GM23338 (cell line): ENCODE measurements at regions not wholly inside any gene's neighbourhood (a gene's known extent, or its start where the extent isn't known, plus 50 kb on each side); places are given as distances from the start of the nearest gene placed in this dataset.

Experiments
- ATAC-seq: fragments of 200-7000 bp; cut with Tn5 transposase; 3 replicates; pipeline ENCODE4 v1.9.1; 2020
- DNase-seq: peaks from one replicate; pipeline ENCODE4 v3.0.0-alpha.2; 2015; ENCODE audit warnings: low spot score
- H2AFZ ChIP-seq: fragments of 200-600 bp; sonication (generic); 2 replicates; pipeline ENCODE4 v1.8.0; 2016; ENCODE audit warnings: antibody characterized with exemption, mild to moderate bottlenecking, moderate library complexity
- H3F3A ChIP-seq: fragments of 200-600 bp; sonication (generic); replicated peaks from 2 replicates; pipeline ENCODE4 v1.8.0; 2017; ENCODE audit warnings: antibody characterized with exemption, mixed run types, low read depth
- H3K27ac ChIP-seq: fragments of 200-600 bp; sonication (generic); 2 replicates; pipeline ENCODE4 v1.6.1; 2016; ENCODE audit warnings: low read depth
- H3K27me3 ChIP-seq: fragments of 200-600 bp; sonication (generic); 2 replicates; pipeline ENCODE4 v1.8.0; 2016; ENCODE audit warnings: mild to moderate bottlenecking, mixed run types, moderate library complexity; ENCODE audit not compliant: insufficient read depth
- H3K36me3 ChIP-seq: fragments of 200-600 bp; sonication (generic); 2 replicates; pipeline ENCODE4 v1.8.0; 2016; ENCODE audit warnings: mild to moderate bottlenecking; ENCODE audit not compliant: insufficient read depth
- H3K4me1 ChIP-seq: fragments of 200-600 bp; sonication (generic); 2 replicates; pipeline ENCODE4 v1.8.0; 2016; ENCODE audit warnings: mild to moderate bottlenecking, moderate library complexity; ENCODE audit not compliant: insufficient read depth
- H3K4me2 ChIP-seq: fragments of 200-600 bp; sonication (generic); 2 replicates; pipeline ENCODE4 v1.7.1; 2017; ENCODE audit warnings: mixed run types
- H3K4me3 ChIP-seq: fragments of 200-600 bp; sonication (generic); 2 replicates; pipeline ENCODE4 v1.6.1; 2016; ENCODE audit warnings: mixed run types
- H3K79me2 ChIP-seq: fragments of 200-600 bp; sonication (generic); replicated peaks from 2 replicates; pipeline ENCODE4 v1.8.0; 2017; ENCODE audit warnings: mild to moderate bottlenecking; ENCODE audit not compliant: insufficient read depth
- H3K9me2 ChIP-seq: fragments of 200-600 bp; sonication (generic); 2 replicates; pipeline ENCODE4 v1.8.0; 2017; ENCODE audit not compliant: insufficient read depth
- H4K20me1 ChIP-seq: fragments of 200-600 bp; sonication (generic); replicated peaks from 2 replicates; pipeline ENCODE4 v1.8.0; 2017; ENCODE audit warnings: mild to moderate bottlenecking; ENCODE audit not compliant: insufficient read depth
- H3K27ac Mint-ChIP-seq: 2 replicates; pipeline ENCODE4 v1.8.0; 2020; ENCODE audit warnings: inconsistent platforms, mild to moderate bottlenecking, moderate library complexity, mixed read lengths
- H3K27me3 Mint-ChIP-seq: 3 replicates; pipeline ENCODE4 v1.8.0; 2022; ENCODE audit warnings: low read depth, mild to moderate bottlenecking, moderate library complexity, mixed read lengths, inconsistent platforms; ENCODE audit not compliant: insufficient read depth, poor library complexity
- H3K36me3 Mint-ChIP-seq: 3 replicates; pipeline ENCODE4 v1.8.0; 2021; ENCODE audit warnings: low read depth, mild to moderate bottlenecking, inconsistent platforms, moderate library complexity, mixed read lengths
- H3K4me1 Mint-ChIP-seq: 3 replicates; pipeline ENCODE4 v1.8.0; 2020; ENCODE audit warnings: mild to moderate bottlenecking, inconsistent platforms, mixed read lengths
- H3K4me3 Mint-ChIP-seq: 3 replicates; pipeline ENCODE4 v1.8.0; 2021; ENCODE audit warnings: moderate library complexity, mild to moderate bottlenecking, inconsistent platforms, mixed read lengths
- H3K9me3 Mint-ChIP-seq: 3 replicates; pipeline ENCODE4 v1.8.0; 2020; ENCODE audit warnings: moderate library complexity, mild to moderate bottlenecking, inconsistent platforms, mixed read lengths
- CREB1 ChIP-seq: fragments of 250-450 bp; sonication (Bioruptor Pico); IDR thresholded peaks from 2 replicates; pipeline ENCODE4 v1.5.0; 2020; ENCODE audit warnings: low read depth, mild to moderate bottlenecking, moderate library complexity
- EZH2 ChIP-seq: fragments of 200-600 bp; sonication (generic); IDR thresholded peaks from one replicate; pipeline ENCODE4 v1.8.0; 2017; ENCODE audit warnings: antibody characterized with exemption, mild to moderate bottlenecking, low read depth; ENCODE audit not compliant: unreplicated experiment
- EZH2phosphoT487 ChIP-seq: fragments of 200-600 bp; sonication (generic); IDR thresholded peaks from one replicate; pipeline ENCODE4 v1.8.1; 2018; ENCODE audit warnings: antibody characterized with exemption; ENCODE audit not compliant: unreplicated experiment
- JUNB ChIP-seq: IDR thresholded peaks from one replicate; pipeline ENCODE4 v1.6.1; 2016; ENCODE audit warnings: antibody characterized with exemption; ENCODE audit not compliant: unreplicated experiment
- NANOG ChIP-seq: IDR thresholded peaks from 2 replicates; pipeline ENCODE4 v1.6.1; 2016; ENCODE audit warnings: antibody characterized with exemption, borderline replicate concordance
- POLR2AphosphoS5 ChIP-seq: IDR thresholded peaks from 2 replicates; pipeline ENCODE4 v1.6.1; 2016; ENCODE audit warnings: antibody characterized with exemption, low read depth
- STAT1 ChIP-seq: IDR thresholded peaks from one replicate; pipeline ENCODE4 v1.6.1; 2016; ENCODE audit warnings: antibody characterized with exemption; ENCODE audit not compliant: unreplicated experiment
- ZNF114 ChIP-seq: fragments of 250-450 bp; sonication (Bioruptor Pico); IDR thresholded peaks from 2 replicates; pipeline ENCODE4 v1.5.0; 2020; ENCODE audit warnings: mild to moderate bottlenecking, moderate library complexity
- ZNF331 ChIP-seq: fragments of 250-450 bp; sonication (Bioruptor Pico); IDR thresholded peaks from 2 replicates; pipeline ENCODE4 v1.5.0; 2020; ENCODE audit warnings: low read depth, mild to moderate bottlenecking, moderate library complexity
- TF ChIP-seq, protein P1 (sequence below), 2 experiments: fragments of 200-600 bp in 1 of 2; sonication (generic) in 1 of 2; conservative IDR thresholded peaks; 2 replicates each; pipeline versions ENCODE4 v1.5.1 to v1.6.1; 2016 to 2017; ENCODE audit warnings: antibody characterized with exemption in 2 of 2, low read depth in 2 of 2, mild to moderate bottlenecking in 2 of 2, moderate library complexity in 1 of 2
- TF ChIP-seq, protein P2 (sequence below): fragments of 250-450 bp; sonication (Bioruptor Pico); IDR thresholded peaks from 2 replicates; pipeline ENCODE4 v1.5.0; 2020; ENCODE audit warnings: mild to moderate bottlenecking, moderate library complexity
- TF ChIP-seq, protein P3 (sequence below): IDR thresholded peaks from one replicate; pipeline ENCODE4 v1.6.1; 2018; ENCODE audit warnings: antibody characterized with exemption; ENCODE audit not compliant: unreplicated experiment
- TF ChIP-seq, protein P4 (sequence below): IDR thresholded peaks from 2 replicates; pipeline ENCODE4 v1.6.1; 2016; ENCODE audit warnings: antibody characterized with exemption

DNA sequence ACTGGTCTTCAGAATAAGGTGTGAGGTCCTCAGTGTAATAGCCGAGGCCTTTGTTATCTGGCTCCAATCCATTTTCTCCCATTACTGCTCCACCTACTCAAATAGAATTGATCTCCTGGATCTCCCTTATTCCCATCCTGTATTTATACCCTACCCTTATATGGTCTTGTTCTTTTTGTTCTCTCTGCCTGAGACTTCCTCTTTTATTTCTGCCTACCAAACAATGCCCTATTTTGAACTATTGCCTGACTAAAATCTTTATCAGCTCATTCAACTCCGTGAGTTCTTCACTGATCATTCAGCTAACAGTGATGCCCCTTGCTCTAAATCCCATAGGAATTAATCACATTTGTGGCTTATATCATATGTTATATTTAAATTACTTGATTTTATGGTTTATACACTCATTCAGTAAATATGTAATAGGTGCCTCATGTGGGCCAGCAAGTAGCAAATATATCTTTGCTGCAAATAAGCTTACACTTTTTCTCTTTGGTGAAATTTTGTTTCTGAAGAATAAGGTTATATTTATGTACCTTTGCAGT lies 417.5 kb upstream of the MEF2C start (continued):
- TF ChIP-seq STAT1 (no peak), CREB1 (CRISPR knock-in tag) (no peak)

DNA sequence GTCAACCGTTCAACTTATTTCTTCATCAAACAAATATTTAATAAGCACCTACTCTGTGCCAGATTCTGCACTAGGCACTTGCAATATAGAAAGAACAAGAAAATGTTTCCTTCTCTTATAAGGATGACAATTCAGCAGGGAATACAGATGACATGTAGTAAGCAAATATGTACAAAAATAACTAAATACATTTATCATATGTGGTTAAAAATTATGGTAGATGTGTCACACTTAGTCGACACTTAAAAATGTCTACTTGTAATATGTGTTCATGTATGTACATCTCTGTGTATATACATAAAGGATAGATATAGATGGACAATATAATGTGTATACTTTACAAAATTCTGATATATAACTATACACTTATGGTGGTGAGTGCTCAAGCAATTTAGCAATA lies 417.0 kb upstream of the MEF2C start:
- H4K20me1 ChIP-seq = no peaks in the 10 kb centered on the region
- Mint-ChIP-seq H3K9me3 (no peaks in the 10 kb centered on the region), H3K4me3 (no peak overlapping the region), H3K4me1 (no peaks in the 10 kb centered on the region), H3K36me3 (no peaks in the 10 kb centered on the region), H3K27me3 (no peaks in the 10 kb centered on the region), H3K27ac (no peak overlapping the region)
- ATAC-seq (no peak), DNase-seq (no peak)
- H3K27me3 ChIP-seq = no peaks in the 10 kb centered on the region
- no peak overlapping the region for H3K4me3 ChIP-seq
- H3F3A ChIP-seq = no peaks in the 10 kb centered on the region
- no peak overlapping the region for H3K4me2 ChIP-seq
- no peaks in the 10 kb centered on the region for H3K4me1 ChIP-seq
- no peaks in the 10 kb centered on the region for H3K36me3 ChIP-seq
- TF ChIP-seq, protein P1, sequence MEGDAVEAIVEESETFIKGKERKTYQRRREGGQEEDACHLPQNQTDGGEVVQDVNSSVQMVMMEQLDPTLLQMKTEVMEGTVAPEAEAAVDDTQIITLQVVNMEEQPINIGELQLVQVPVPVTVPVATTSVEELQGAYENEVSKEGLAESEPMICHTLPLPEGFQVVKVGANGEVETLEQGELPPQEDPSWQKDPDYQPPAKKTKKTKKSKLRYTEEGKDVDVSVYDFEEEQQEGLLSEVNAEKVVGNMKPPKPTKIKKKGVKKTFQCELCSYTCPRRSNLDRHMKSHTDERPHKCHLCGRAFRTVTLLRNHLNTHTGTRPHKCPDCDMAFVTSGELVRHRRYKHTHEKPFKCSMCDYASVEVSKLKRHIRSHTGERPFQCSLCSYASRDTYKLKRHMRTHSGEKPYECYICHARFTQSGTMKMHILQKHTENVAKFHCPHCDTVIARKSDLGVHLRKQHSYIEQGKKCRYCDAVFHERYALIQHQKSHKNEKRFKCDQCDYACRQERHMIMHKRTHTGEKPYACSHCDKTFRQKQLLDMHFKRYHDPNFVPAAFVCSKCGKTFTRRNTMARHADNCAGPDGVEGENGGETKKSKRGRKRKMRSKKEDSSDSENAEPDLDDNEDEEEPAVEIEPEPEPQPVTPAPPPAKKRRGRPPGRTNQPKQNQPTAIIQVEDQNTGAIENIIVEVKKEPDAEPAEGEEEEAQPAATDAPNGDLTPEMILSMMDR (conservative IDR thresholded peaks at IDR 0.05; ENCODE audit: low read depth in 2 of 2) = no peak
- TF ChIP-seq, protein P2, sequence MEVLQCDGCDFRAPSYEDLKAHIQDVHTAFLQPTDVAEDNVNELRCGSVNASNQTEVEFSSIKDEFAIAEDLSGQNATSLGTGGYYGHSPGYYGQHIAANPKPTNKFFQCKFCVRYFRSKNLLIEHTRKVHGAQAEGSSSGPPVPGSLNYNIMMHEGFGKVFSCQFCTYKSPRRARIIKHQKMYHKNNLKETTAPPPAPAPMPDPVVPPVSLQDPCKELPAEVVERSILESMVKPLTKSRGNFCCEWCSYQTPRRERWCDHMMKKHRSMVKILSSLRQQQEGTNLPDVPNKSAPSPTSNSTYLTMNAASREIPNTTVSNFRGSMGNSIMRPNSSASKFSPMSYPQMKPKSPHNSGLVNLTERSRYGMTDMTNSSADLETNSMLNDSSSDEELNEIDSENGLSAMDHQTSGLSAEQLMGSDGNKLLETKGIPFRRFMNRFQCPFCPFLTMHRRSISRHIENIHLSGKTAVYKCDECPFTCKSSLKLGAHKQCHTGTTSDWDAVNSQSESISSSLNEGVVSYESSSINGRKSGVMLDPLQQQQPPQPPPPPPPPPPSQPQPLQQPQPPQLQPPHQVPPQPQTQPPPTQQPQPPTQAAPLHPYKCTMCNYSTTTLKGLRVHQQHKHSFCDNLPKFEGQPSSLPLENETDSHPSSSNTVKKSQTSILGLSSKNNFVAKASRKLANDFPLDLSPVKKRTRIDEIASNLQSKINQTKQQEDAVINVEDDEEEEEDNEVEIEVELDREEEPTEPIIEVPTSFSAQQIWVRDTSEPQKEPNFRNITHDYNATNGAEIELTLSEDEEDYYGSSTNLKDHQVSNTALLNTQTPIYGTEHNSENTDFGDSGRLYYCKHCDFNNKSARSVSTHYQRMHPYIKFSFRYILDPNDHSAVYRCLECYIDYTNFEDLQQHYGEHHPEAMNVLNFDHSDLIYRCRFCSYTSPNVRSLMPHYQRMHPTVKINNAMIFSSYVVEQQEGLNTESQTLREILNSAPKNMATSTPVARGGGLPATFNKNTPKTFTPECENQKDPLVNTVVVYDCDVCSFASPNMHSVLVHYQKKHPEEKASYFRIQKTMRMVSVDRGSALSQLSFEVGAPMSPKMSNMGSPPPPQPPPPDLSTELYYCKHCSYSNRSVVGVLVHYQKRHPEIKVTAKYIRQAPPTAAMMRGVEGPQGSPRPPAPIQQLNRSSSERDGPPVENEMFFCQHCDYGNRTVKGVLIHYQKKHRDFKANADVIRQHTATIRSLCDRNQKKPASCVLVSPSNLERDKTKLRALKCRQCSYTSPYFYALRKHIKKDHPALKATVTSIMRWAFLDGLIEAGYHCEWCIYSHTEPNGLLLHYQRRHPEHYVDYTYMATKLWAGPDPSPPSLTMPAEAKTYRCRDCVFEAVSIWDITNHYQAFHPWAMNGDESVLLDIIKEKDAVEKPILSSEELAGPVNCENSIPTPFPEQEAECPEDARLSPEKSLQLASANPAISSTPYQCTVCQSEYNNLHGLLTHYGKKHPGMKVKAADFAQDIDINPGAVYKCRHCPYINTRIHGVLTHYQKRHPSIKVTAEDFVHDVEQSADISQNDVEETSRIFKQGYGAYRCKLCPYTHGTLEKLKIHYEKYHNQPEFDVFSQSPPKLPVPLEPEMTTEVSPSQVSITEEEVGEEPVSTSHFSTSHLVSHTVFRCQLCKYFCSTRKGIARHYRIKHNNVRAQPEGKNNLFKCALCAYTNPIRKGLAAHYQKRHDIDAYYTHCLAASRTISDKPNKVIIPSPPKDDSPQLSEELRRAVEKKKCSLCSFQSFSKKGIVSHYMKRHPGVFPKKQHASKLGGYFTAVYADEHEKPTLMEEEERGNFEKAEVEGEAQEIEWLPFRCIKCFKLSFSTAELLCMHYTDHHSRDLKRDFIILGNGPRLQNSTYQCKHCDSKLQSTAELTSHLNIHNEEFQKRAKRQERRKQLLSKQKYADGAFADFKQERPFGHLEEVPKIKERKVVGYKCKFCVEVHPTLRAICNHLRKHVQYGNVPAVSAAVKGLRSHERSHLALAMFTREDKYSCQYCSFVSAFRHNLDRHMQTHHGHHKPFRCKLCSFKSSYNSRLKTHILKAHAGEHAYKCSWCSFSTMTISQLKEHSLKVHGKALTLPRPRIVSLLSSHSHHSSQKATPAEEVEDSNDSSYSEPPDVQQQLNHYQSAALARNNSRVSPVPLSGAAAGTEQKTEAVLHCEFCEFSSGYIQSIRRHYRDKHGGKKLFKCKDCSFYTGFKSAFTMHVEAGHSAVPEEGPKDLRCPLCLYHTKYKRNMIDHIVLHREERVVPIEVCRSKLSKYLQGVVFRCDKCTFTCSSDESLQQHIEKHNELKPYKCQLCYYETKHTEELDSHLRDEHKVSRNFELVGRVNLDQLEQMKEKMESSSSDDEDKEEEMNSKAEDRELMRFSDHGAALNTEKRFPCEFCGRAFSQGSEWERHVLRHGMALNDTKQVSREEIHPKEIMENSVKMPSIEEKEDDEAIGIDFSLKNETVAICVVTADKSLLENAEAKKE (CRISPR knock-in tag) = no peak
- TF ChIP-seq NANOG = no peak
- TF ChIP-seq ZNF331 (CRISPR knock-in tag) = no peak
- no peak for TF ChIP-seq ZNF114 (CRISPR knock-in tag)
- no peak for TF ChIP-seq JUNB
- TF ChIP-seq, protein P3, sequence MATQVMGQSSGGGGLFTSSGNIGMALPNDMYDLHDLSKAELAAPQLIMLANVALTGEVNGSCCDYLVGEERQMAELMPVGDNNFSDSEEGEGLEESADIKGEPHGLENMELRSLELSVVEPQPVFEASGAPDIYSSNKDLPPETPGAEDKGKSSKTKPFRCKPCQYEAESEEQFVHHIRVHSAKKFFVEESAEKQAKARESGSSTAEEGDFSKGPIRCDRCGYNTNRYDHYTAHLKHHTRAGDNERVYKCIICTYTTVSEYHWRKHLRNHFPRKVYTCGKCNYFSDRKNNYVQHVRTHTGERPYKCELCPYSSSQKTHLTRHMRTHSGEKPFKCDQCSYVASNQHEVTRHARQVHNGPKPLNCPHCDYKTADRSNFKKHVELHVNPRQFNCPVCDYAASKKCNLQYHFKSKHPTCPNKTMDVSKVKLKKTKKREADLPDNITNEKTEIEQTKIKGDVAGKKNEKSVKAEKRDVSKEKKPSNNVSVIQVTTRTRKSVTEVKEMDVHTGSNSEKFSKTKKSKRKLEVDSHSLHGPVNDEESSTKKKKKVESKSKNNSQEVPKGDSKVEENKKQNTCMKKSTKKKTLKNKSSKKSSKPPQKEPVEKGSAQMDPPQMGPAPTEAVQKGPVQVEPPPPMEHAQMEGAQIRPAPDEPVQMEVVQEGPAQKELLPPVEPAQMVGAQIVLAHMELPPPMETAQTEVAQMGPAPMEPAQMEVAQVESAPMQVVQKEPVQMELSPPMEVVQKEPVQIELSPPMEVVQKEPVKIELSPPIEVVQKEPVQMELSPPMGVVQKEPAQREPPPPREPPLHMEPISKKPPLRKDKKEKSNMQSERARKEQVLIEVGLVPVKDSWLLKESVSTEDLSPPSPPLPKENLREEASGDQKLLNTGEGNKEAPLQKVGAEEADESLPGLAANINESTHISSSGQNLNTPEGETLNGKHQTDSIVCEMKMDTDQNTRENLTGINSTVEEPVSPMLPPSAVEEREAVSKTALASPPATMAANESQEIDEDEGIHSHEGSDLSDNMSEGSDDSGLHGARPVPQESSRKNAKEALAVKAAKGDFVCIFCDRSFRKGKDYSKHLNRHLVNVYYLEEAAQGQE = no peak
- TF ChIP-seq POLR2AphosphoS5 = no peak
- no peak for TF ChIP-seq EZH2
- no peak for TF ChIP-seq STAT1
- no peak for TF ChIP-seq EZH2phosphoT487
- TF ChIP-seq, protein P4, sequence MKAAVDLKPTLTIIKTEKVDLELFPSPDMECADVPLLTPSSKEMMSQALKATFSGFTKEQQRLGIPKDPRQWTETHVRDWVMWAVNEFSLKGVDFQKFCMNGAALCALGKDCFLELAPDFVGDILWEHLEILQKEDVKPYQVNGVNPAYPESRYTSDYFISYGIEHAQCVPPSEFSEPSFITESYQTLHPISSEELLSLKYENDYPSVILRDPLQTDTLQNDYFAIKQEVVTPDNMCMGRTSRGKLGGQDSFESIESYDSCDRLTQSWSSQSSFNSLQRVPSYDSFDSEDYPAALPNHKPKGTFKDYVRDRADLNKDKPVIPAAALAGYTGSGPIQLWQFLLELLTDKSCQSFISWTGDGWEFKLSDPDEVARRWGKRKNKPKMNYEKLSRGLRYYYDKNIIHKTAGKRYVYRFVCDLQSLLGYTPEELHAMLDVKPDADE = no peak
- no peak for TF ChIP-seq CREB1 (CRISPR knock-in tag)
- no peaks in the 10 kb centered on the region for H3K79me2 ChIP-seq
- H3K9me2 ChIP-seq = no peaks in the 10 kb centered on the region; the same call in 1 of the 2 replicates
- no peak overlapping the region for H3K27ac ChIP-seq
- no peak overlapping the region for H2AFZ ChIP-seq
